ENCODE measurements at regions not wholly inside any gene's neighbourhood (a gene's known extent, or its start where the extent isn't known, plus 50 kb on each side); places are given as distances from the start of the nearest gene placed in this dataset.

DNA sequence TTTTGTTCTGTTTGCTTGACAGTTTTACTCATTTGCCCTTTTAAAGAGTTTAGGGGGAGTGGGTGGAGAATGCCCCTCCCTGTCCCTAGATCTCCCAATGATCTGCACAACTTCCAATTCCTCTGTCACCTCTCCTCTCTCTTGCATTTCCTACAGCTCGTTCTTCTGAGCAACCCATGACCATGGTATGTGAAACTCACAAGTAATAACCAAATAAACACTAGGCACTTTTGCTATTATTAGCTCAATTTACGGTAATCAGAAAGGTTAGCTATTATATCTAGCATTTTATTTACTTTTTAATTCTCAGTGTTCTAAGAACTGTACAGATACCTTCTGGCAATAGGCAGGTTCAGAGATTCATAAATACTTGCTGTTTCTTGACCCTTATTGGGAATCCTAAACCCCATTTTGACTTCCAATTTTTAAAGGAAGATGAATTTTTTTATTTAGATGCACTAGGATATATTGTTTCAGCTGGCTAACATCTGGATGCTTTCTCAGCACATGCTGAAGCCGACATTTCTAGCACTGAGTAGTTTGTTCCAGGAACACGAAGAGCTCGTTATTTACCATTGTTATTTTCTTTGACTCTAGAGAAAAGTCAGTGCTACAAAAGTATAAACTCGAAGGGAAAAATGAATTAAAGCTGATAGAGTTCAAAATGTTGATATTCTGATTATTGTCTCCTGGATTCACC, 194.7 kb upstream of the TLL1 start:
- no peak for DNase-seq

DNA sequence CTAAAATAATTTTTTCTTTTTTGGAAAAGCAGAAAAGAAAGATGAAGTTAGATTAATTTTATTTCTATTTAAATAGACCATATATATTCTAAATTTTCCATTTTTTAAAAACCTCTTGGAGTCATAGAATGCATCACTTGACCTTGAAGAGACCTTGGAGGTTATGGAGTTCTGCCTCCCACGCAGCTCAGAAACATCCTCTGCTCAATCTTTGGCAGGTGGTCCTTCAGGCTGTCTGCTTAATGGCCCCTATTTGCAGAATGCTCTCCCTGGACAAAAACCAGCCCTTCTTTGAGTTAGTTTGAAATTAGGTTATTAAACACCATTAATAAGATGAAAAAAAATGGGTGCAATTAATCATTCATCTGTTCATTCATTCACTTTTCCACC, 194.1 kb upstream of the TLL1 start:
- no peak for DNase-seq

DNA sequence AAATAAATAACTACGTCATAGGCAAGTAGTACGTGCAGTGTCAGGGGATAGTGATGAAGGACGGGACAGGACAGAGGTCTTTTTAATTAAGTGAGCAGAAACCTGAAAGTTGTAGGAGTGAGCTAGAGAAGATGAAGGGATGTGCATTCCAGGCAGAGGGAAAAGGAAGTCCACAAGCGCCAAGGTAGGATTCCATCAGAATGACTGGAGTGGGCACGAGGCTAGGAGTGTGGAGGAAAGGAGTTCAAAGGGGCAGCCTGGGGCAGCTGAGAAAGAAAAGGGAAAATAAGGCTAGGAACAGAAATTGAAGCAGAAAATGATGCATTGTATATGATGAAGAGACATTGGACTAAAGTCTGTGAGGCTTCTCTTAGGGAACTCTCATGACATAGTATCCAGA, 192.2 kb upstream of the TLL1 start:
- DNase-seq: no peak

DNA sequence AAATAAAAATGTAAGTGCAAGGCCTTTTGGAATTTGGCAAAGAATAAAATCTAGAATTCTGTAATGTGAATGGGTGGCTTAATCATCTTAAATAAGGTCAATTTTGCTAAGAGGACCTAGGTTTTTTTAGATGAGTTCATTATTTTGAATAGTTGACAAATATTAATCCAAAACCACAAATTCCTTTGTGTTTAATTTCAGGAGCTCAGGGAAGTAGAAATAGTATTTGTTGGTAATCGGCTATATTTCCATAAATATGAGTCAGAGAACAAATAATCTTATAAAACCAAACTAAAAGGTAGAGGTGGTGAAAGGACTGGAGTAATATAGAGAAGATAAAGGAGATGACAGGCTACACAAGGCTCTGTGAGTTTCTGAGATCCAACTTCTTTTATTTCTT, 190.4 kb upstream of the TLL1 start:
- no peak for DNase-seq

DNA sequence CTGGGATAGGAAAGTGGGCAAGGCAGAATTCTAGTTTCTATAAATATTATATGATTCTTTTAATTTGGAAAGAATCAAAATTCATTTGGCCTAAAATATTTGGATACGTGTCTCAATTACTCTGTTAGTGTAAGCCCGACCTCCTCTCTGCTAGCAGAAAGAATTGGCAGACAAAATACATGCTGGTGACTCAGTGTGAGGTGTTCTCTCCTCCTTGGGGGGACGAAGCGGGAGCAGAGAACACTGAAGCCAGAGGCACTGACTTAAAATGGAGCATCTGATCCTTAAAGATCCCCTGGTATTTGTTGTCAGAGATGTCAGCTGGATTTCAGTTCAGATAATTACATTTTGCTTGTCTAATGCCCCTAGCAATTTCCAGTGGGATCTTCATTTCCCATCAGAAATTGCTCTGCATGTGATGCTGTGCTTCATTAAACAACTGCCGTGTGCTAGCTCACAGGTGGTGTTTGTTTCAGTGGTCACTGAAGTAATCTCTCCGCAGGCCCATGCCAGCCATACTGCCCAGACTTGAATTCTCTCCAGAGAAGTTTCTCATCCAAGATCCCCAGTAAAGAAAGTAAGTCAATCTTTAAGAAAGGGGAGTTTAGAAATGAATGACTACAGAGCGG, 188.7 kb upstream of the TLL1 start:
- peak in 1 of 2 experiments; percentile 5 for DNase-seq

DNA sequence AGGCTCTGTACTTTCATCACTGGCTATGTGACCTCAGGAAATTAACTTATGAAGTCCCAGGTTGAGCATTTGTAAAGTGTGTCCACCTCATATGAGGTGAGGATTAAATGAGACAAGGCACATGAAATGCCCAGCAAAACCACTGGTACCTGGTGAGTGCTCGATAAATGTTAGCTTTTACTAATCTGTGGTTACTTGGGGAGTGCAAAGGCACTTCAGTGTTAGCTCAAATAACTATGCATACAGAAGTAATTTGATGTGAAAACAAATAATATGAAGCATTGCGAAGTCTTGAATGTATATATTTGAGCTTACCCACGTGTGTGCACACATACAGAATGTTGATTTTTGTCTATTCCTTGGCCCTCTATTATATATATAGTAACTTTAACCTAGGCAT, 186.3 kb upstream of the TLL1 start:
- no peak for DNase-seq

DNA sequence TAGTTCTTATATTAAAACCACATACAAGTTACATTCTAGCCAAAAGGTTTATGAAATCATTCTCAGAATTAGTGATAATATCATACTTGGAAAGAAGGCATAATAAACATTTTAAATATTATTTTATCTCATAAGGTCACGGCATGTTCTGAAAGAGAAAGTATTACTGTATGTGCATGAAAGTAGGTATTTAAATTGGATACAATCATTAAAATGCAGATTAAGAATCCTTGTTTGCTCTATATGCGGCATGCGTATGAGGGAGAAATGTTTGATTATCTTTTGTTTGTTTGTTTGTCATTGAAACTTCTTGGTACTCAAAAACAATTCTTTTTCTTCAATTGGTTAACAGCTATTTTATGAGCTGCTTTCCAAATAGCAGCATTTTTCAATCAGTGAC, 183.9 kb upstream of the TLL1 start:
- DNase-seq: no peak

- DNase-seq: no peak
These were observed 181.0 kb upstream of the TLL1 start for GRCh38 chr4:165692082-165692481.

- no peak for DNase-seq
These were observed 174.8 kb upstream of the TLL1 start for GRCh38 chr4:165698272-165698671.

- no peak for DNase-seq
These were observed 174.0 kb upstream of the TLL1 start for GRCh38 chr4:165699055-165699454.

GRCh38 chr4:165700855-165701254, 172.2 kb upstream of the TLL1 start:
- no peak for DNase-seq

- DNase-seq: no peak
These were observed 165.9 kb upstream of the TLL1 start for GRCh38 chr4:165707128-165707527.

DNA sequence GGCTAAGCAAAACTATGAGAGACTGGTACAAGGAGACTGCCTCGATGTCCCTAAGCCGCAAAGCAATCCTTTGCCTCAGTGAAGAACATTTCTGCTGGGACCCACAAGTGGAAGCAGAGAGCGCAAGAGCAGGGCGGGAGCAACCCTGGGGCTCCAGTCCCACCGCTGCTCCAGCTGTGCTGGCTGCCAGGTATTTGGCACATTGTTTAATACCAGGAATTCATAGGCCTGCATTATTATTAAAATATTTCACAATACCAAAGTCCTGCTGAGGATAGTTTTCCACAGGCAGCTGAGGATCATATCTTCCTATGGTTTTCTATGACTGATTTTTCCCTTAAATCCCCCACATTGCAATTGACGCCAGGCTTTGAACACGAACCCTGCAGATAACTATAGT, 163.5 kb upstream of the TLL1 start:
- no peak for DNase-seq

DNA sequence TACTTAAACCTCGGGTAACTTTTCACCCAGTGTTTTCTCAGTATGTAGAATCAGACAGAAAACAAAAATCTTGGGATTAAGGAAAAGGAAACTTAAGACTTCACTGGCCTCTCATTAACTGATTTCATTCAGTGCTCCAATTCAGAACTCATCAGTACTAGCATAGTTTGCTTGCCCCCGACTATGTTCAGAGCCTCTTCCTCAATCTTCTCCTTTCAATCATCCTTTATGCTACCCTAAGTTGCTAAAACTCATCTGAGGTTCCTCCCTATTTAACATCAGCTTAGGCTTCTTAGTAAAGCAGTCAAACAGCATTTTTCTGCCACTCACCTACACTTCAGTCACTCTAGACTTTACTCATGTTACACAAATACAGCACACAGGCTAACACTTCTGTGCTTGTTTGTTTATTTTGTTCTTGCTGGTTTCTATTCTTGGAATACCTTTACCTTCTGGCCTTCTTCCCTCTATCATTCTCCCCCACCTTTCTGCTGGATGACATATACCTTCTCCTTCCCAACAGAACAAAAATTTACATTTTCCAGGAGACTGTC, 163.0 kb upstream of the TLL1 start:
- no peak for DNase-seq

GRCh38 chr4:165711436-165711835, 161.6 kb upstream of the TLL1 start:
- no peak for DNase-seq

DNA sequence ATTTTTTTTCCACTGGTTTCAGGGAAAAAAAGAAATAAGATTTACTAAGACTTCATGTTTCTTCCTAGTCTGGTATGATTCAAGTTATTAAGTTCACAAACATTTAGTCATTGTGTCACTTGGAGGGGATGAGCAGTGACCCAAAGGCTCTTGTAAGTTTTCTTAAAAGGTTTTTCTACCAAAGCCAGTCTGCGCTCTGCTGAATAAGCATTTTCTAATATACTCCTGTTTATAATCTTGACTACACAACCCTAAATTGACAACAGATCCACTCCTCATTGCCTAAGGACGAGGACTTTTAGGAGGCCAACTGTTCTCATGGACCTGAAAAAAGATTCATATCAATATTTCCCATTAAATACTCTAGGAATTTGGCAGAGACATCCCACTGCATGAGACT, 161.1 kb upstream of the TLL1 start:
- DNase-seq: no peak

- no peak for DNase-seq
These were observed 158.4 kb upstream of the TLL1 start for GRCh38 chr4:165714650-165715049.

DNA sequence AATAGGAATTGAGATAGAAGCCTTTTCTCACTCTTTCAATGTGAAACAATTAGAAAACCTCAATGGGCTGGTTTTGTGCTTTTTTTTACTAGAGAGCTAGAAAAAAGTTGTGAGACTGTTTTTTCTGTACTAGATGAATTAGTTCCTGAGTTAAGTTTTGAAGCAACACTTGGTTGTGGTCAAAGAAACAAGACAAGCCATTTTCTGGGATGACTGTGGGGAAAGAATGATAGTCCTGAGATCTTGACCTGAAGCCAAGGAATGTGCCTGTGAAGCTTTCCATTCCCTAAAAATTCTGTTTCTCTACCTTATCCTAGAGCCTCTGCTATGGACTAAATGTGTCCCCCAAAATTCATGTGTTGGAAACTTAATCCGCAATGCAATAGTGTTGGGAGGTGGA, 157.8 kb upstream of the TLL1 start:
- DNase-seq: no peak

DNA sequence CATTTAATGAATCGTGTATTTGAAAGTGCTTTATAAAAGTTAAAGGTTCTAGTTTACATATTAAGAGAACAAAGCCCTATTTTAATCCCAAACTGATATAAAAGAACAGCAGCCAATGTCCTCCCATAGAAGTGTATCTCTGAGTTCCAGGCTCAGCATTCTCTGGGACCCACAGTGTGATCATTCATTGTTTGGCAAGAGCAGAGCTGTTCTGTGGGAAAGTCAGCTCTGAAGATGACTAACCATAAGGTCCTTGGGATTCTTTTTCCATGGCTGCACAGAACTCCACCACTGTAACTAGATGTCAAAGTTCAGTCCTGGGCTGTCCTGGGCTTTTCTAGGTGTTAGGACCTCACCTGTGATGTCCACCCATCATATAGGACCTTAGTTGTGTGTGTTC, 157.0 kb upstream of the TLL1 start:
- no peak for DNase-seq

DNA sequence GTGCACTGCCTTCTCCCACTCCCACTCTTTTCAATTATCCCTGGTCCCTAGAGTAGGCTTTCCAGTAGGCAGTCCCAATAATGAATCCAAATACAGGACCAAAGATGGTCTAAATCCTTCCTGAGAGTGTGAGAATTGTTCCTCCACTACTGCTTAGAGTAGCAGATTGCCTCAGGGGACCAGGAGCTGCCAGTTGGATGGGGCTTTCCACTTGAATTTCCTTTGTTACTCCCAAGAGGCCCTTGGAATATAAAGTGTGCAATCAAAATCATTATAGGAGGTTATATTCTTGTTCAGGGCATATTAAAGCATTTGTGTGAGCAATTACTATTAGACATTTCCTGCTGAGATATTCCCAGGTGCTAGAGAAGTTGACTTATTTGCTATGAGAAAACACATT, 156.6 kb upstream of the TLL1 start:
- no peak for DNase-seq

- DNase-seq: no peak
These were observed 154.4 kb upstream of the TLL1 start for GRCh38 chr4:165718660-165719059.

DNA sequence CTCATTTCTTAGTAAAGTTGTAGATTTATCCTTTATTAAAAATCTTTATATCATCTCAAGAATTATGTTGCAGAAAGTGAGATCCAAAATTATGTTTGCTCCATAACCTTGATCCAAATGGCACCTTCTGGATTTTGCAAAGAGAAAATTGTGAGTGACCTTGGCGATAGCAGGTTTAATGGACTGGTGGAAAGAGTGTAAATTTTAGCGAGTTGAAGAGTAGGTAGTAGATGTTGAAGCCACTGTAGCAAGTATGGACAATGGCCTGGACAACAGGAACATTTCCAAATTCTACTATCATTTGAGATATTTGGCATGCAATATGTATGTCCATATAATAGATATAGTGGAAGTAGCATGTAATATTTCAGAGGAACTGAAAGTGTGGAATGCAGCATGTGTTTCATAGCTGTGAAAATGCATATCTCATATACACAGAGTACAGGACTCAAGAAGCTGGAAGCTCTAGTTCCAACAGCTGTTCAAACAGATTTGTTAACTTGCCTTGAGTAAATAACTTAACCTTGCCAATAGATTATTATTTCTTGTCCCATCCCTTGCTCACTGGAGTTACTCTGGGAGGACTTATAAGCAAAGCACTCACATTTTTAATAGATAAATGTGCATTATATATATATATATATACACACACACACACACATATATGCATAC, 152.5 kb upstream of the TLL1 start:
- DNase-seq: no peak

DNA sequence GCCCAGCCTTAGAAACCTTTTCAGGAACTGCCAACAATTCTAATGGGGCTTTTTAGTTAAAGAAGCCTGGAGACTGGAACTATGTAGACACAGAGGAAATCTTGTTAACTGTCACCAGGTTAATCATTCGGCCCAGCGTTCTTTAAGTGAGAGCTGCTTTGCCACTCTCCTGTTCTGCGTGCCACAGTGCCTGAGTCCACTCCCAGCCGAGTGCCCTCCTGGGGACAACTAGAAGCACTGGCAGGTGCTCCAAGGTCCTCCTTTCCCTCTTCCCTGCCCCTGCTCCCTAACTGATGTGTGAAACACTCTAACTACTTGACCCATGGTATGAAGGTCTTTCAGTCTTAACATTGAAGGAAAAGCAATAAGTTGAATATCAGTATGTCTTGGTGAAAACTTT, 151.2 kb upstream of the TLL1 start:
- DNase-seq: no peak
